GM19467 (cell line): ENCODE measurements at regions not wholly inside any gene's neighbourhood (a gene's known extent, or its start where the extent isn't known, plus 50 kb on each side); places are given as distances from the start of the nearest gene placed in this dataset.

ENCODE experiments used
- ATAC-seq: cut with Tn5 transposase; IDR thresholded peaks from one replicate; pipeline ENCODE4 v1.9.1; 2021; ENCODE audit warnings: mild to moderate bottlenecking, moderate library complexity; ENCODE audit not compliant: unreplicated experiment

DNA sequence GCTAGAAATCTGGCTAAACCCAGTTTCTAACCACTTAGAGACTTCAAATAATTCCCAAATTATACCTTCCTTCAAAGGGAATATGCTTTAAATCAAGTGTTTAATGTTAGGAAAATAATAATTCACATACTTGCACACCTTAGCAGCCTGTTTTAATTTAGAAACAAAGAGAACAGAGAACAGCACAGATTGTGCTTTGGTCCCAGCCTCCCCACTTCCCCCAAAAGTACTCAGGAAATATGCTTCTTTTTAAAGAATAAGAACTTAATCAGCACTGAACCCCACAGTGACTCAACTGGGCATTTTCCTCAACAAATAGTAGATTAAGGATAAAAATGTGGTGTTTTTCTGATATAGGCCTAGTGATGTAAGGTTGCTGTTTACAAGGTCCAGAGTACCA is 295.8 kb downstream of the GBA3 start:
- ATAC-seq: no peak

DNA sequence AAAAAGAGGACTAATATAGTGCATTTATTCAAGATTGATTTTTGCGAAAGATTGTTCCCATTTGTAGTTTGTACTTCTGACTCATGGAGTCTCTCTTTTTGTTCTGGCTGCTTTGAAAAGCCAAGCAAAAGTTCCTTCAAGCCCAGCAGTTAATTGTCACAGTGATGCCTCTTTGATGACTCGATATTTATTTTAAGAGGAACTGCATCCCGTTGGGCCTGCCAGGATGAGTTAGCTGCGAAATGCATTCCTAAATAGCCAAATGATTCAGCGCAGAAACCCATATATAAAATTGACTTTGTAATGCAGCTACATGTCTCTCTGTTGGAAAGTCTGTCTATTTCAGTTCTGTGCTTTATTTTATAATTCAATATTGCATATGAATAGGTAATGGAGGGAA is 295.1 kb downstream of the GBA3 start:
- no peak for ATAC-seq

DNA sequence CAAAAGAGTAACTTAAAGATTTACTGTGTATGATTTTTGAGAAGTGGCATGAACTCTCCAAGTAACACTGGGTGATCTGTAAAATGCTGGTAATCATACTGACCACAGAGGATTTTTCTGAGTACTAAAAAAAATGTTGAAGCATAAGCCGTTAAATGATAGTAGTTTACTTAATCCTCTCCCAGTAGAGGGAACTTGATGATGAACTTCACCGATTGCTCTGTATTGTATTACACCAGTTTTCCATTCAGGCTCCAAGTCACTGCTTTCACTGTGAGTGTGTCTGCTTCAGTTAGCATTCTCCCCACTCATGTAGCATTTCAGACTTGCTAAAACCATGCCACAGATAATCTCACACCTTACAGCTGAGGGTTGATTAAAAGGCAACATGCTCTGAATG is 294.1 kb downstream of the GBA3 start:
- no peak for ATAC-seq

DNA sequence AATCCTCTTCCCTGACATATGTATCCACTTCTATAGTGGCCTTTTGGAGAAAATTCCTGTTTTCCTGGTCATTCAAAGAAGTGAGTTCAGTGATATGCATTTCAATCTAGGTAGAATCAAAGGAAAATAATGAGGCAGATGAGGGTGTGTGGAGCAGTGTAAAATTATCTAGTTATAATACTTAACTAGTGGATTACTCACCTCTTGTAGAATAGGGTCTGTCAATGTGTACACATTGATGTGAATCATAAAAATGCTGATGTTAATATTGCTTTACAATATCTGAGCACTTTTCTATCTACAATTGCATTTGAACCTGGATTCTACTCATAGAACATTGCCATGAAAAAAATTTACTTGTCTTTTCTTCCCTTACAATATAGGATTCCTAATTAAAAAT is 293.5 kb downstream of the GBA3 start:
- ATAC-seq: no peak

DNA sequence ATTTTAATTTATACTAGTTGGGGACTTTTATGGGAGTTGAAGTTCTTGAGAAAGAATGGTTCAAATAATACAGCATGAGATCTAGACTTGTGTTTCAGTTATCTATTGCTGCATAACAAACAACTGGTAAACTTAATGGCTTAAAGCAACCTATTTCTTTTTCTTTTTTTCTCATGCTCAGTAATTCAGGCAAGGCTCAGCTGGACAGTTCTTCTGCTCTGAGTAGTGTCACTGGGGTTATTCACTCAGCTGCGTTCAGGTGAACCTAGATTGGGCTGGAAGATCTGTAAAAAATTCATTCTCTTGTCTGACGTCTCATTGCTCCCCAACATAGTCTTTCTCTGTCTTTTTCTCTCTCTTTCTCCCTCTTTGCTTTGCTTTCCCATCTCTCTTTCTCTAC is 291.7 kb downstream of the GBA3 start:
- ATAC-seq: no peak

DNA sequence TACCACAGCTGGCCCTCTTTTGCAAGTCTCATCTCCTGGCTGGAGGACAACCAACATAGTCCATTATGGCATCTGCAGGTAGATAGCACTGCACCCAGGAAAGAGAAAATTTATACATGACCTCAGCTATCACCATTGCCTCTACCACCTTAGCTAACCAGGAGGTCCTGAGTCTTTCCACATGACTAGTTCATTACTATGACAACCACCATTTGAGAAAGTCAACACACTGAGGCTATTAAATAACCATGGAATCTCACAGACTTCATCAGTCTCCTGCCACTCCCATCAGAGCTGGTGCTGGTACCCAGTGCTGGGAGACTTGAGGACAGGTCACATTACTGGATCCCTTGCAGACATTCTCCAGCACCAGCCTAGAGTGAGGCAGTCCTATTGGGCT is 285.9 kb downstream of the GBA3 start:
- no peak for ATAC-seq

DNA sequence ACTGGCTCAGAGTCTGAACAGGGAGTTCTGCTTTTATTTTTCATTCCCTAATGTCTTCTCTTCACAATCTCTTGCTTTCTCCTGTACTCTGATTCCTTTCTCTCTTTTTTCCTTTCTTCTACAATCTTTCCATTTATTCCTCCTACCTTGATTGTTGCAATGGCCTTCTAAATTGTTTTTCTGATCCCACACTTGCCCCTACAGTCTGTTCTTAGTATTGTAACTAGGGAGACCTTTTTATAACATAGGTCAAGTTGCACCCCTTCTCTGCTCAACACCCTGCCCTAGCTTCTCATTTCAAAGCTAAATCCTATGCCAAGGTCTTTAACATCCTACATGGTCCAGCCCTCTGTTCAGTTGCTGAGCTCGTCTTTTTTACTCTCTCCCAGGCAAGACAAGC is 277.9 kb downstream of the GBA3 start:
- no peak for ATAC-seq

DNA sequence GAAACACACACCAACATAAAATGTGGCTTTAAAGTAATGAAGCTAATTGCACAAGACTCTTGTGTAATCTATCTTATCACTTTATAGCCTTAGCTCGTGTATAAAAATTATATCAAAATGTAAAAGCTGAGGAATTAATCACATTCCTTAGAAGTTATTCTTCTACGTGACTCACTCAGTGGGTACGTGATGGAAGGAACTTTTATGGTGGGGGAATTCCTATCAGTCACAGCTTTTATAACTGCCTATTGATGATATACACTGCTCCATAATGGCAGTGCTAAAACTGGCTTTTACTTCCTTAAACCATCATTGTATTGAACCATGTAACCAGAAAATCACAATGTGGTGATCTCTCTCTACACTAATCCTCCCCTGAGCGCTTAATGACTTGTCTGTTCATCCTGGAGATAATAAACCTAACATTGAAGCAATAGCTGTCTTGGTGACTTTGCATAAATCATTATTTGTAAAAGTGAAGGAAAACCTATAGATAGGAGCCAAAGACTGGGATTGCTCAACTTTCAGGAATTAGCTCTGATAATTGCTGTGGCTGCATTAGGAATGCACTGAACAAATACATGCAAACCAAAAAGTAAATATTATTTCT is 276.7 kb downstream of the GBA3 start:
- no peak for ATAC-seq

DNA sequence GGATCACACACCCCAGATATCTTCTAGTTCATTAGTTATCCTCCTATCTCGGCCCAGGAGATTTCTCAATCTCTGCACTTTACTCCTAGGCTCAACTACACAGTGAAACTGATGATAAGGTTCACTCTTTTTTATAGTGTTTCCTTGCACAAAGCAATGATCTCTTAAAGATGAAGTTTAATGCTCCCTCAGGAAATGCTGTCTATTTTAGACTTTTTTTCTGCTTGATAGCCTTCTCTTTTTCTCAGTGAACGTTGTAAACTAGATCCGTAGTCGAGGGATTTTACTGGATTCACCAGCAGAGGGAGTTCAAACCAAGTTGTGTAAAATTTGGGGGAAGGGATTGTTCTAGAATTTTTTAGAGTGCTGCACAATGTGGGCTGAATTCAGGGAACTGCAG is 269.6 kb downstream of the GBA3 start:
- no peak for ATAC-seq

DNA sequence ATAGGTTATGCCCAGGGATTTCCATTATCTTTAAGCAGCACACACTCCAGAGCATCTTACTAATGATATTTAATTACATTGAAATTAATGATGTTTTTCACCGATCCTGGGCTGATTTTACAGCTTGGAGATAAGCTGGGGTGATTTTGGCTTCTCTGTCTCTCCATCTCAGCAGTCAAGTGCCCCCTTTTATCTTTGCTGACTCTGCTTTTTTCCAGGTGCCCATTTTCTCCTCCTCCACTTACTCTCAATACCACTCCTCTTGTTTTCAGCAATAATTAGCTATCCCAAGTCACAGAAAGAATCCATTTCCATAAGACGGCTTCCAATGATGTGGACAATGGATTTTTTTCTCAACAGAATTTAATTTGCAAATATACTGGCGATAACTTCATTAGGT is 266.7 kb downstream of the GBA3 start:
- no peak for ATAC-seq

DNA sequence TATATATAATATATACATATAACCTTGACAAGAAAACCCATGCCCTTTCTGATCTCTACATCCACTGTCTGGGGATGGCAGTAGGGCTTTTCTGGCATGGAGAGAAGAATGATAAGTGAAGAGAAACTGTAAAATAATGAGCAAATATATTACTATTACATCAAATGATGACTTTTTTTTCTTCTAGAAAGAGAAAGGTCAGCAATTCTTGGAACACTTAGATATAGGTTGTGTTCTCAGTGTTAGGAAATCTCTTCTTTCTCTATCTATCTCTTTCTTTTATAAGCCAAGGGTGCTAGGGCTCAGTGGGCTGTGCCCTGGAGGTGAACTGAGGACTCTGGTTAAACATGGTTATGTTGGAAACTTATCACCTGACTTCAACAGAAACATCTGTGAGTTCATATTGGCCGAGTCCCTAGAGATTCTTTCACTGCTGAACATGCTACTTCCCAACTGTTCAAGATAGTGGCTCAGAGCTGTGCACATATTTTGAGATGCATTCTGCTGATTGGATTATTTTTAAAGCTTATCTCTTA is 265.1 kb downstream of the GBA3 start:
- no peak for ATAC-seq

DNA sequence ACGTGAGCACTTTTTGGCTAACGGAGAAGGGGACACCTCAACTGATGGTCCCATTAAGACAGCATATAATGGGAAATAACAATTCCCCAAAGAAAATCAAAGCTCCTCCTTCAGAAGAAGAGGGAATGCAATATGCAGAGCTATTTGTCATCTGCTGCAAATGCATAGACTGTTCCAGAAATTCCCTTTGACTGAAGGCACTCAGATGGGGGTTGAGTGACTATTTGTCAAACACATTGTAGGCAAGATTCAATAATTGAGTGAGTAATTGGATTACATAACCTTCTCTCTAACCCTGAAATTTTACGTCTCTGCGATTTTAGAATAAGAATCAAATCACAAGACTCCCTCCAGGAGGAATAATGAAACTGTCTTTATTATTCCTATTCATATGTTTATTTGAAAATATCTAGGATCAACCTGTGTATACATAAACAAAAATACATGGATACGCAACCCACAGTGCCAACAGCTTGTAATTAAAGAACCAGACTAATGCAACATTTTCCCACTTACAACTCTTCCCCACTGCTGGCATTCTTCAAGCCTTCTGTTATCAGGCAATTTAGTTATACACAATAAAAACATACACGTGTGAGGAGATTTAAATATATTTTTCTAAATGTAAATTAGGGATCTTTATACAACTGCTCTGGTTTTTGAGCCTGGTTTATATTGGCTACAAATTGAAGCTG is 256.6 kb downstream of the GBA3 start:
- no peak for ATAC-seq

DNA sequence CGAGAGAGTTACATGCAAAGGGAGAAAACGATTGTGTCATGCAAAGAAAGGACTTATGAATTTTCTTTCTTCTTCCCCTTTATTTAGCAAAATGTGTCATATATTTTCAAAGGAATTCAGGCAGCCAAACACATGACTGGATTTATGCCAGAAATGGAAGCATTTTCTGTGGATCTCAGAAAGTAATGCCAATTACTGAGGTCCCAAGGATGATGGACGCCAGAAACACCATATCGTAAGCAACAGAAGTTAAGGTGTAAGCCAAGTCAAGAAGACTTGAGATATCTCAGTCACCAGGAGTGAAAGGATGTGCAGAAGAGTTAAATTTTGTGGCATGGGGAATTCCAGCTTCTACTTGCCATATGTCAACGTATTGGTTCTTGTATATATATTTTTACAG is 255.1 kb downstream of the GBA3 start:
- no peak for ATAC-seq

DNA sequence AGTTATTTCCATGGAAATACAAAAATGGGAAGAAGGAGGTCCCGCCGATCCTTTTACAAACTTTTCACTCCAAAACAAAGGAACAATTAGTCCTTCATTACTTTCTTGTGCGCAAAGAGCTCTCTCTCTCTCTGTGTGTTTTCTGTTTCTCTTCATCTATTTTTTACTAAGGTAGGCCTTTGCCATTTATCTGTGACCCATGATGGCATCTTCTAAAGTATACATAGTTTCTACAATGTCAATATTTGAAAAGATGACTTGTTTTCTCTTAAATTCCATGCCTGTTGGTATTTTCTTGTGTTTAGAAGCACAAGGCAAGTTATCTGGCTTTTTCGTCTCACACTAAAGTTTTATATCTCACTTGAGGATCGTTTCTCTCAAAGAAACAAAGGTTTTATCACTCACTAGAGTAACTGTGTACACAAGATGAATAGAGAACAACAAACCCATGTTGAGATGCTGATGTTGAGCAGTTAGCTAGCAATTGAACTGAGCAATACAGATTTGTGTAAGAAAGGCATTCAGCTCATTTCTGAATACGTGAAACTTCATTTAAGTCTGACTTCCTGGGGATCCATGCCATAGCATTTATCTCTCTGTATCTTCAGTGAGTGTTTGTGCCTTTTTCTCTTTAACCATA is 250.3 kb downstream of the GBA3 start:
- no peak for ATAC-seq

DNA sequence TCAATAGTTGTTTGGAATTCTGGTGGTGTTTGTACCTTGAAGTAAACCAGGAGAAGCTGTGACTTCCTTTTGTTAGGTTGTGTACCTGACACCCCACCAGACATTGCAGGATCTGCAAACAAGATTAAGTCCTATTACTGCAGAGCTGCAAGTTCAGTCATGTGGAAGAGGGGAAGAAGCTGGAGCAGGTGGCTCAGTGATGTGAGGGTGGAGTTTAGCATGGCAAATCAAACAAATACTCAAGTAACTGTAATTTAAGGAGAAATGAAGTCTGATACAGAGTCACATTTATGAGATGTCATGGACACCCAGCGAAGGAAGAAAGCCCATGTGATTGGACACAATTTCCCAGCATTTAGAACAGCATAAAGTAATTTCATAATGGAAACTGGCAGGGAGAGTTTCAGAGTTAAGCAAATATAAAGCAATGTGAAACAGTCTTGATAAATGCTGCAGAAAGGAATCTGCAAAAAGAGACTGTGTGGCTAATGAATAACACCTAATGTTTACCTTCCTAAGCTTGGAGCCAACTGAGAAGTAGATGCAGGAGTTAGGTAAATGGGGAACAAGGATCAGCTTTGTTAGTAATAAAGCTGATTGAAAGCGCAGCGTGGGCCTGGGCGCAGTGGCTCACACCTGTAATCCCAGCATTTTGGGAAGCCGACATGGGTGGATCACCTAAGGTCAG is 249.1 kb downstream of the GBA3 start:
- ATAC-seq: no peak

DNA sequence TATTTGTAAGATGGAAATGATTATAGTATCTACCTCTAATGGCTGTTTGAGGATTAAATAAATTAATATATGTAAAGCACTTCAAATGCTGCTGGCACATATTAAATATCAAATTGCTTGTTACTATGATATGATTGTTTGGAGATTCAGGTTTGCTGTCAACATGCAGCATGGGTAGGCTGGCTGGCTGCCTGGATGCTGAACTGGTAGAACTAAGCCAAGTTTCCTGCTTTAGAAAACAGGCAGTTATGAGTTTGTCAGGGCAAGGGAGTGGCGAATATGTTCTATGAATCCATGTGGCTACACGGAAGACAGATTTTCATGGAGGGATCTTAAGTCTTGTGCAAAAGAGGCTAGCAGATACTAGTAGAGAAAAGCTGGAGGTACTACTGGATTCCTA is 239.6 kb downstream of the GBA3 start:
- no peak for ATAC-seq

DNA sequence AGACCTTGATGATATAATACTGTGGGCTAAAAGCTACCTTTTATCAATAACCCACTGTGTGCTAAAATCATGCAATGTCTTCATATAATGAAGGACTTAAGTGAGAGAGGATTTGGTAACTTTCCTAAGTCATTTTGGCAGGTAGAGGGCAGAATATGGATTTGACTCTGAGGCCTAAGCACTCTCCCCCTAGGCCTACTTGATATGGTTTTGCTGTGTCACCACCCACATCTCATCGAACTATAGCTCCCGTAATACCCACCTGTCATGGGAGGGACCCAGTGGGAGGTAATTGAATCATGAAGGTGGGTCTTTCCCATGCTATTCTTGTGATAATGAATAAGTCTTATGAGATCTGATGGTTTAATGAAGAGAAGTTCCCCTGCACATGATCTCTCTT is 229.7 kb downstream of the GBA3 start:
- ATAC-seq: no peak

DNA sequence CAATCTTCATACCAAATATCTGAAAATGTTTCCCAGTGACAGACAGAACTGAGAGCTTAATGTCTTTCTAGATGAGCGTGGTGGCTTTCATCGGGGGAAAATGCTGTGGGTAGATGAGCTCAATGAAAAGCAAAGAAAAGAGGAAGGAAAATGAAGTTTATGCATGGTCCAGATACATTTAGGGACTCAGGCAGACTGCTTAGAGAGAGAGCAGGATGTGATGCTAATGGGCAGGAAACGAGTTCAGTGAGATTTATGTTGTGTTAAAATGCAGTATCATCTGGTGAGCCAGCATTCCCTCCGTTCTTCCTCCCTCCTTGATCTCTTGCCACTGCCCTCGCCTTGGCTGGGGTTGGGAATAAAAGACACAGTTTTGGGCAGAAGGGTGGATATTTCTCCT is 229.2 kb downstream of the GBA3 start:
- no peak for ATAC-seq

DNA sequence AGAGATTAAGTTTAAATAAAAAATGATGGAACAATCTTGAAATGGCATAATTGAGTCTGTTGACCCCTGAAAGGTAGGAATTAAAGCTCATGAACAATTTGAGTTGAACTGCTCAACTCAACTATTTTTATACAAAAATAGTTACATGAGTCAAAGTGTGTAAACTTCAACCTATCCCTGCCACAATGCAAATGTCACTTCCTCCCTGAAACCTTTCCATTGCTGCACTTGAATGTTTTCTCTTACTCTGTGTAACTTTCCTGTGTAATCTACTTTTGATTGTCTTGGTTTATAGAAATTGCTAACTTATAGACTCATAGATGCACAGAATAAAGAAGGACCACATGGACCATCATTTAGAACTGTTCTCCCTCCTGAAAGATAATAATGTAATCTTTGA is 218.5 kb downstream of the GBA3 start:
- no peak for ATAC-seq

DNA sequence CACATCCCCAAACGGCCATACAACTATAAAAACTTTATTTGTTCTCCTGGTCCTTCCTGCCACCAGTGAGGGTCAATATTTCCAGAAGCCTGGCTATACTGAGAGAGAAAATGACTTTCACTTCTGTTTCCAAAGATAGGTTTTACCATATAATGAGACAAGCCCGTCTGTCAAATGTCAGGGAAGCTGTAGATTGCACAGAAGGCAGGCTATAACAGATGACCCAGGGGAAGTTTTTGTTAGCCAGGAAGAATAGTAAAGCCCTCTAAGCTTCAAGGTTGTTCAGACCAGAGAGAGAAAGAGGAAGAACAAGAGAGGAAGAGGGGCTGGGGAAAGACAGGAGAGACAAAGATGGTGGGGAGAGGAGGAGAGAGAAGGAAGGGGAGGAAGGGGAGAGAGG is 217.5 kb downstream of the GBA3 start:
- no peak for ATAC-seq

DNA sequence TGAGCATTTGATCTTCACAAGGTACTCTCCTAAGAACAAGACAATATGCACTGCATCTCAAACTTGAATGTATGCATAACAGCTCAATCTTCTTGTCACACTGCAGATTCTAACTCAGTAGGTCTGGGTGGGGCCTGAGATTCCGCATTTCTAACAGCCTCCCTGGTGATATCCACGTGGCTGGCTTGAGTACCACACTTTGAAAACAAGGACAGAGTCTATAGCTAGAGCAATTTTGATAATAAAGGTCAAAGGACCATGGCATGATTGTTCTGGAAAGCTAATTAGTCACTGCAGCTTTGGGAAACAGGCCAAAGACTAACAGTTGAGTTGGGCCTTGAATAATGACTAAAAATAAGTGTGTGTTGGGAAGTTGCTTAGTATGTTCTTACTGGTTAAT is 213.3 kb downstream of the GBA3 start:
- ATAC-seq: no peak

DNA sequence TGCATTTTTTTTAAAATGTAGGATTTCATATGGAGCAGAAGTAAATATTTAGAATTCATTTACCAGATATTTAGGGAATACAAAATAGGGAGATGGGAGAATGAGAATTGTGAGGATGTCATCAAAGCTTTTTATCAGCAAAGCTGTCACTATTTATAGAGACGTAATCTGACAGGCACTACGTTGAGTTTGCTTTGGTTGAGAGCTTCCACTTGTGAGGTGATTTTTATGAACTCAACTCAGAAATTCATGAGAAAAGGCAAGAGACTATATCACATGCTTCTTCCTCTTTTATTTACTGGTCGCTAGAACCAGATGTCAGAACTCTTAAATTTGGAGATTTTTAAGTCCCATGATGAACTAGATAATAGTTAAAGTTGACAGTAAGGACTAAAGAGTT is 211.2 kb downstream of the GBA3 start:
- ATAC-seq: no peak
